HTR-8/SVneo (cell line): ENCODE measurements at regions not wholly inside any gene's neighbourhood (a gene's known extent, or its start where the extent isn't known, plus 50 kb on each side); places are given as distances from the start of the nearest gene placed in this dataset.

Experiments
- DNase-seq: peaks from one replicate; pipeline ENCODE4 v3.0.0; 2011; ENCODE audit warnings: low spot score, mixed read lengths; ENCODE audit not compliant: insufficient read length
- FAIRE-seq: peaks from 2 replicates; lab custom pipeline; 2011; peaks lifted over from hg19 to GRCh38; lab: Jason Lieb, UNC

- no peak for FAIRE-seq
- no peak for DNase-seq
Observed at GRCh38 chr6:25061289-25061936, 125.7 kb upstream of the RIPOR2 start.

GRCh38 chr6:25062070-25062811 lies 126.5 kb upstream of the RIPOR2 start:
- FAIRE-seq (no peak), DNase-seq (no peak)

GRCh38 chr6:25064006-25064405 lies 128.2 kb upstream of the RIPOR2 start:
- FAIRE-seq (no peak), DNase-seq (no peak)

GRCh38 chr6:25065666-25066065 lies 129.9 kb upstream of the RIPOR2 start:
- FAIRE-seq: no peak
- no peak for DNase-seq

DNA sequence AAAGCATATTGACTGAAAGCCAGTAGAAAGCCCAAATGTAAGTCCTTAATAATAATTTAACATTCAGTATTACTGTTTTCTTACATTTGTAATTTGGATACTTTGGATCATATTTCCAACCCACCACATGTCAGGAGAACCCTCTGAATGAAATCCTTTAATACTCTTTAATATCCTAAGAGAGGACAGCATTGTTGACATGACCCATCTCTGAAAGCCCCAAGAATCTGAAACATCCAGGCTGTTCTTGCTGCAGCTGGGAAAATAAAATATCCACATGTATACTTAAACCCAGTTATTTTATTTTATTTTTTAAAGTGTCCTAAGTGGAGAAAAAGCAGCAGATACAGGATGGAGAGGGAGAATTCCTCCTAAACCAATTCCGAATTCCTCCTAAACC lies 130.8 kb upstream of the RIPOR2 start:
- FAIRE-seq: no peak

DNA sequence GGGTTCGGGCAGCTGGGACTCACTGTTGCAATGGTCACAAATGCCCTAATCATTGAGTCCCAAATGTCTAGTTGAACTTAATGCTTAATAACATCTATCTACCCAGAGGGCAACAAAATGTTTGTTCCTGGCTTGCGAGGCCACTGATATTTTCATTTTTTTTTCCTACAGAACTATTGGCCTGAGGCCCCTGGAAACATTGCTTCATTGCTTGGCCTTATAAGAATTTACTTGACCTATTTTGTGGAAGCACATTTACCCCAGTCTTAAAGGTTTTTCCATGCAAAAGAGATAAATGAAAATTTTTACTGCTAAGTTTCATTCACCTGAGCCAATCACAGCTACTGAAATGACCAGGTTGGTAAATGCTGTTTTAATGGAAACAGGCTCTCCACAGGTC lies 133.1 kb upstream of the RIPOR2 start:
- no peak for DNase-seq
- no peak for FAIRE-seq

More for the DNA sequence above, 130.8 kb upstream of the RIPOR2 start:
- no peak for DNase-seq

DNA sequence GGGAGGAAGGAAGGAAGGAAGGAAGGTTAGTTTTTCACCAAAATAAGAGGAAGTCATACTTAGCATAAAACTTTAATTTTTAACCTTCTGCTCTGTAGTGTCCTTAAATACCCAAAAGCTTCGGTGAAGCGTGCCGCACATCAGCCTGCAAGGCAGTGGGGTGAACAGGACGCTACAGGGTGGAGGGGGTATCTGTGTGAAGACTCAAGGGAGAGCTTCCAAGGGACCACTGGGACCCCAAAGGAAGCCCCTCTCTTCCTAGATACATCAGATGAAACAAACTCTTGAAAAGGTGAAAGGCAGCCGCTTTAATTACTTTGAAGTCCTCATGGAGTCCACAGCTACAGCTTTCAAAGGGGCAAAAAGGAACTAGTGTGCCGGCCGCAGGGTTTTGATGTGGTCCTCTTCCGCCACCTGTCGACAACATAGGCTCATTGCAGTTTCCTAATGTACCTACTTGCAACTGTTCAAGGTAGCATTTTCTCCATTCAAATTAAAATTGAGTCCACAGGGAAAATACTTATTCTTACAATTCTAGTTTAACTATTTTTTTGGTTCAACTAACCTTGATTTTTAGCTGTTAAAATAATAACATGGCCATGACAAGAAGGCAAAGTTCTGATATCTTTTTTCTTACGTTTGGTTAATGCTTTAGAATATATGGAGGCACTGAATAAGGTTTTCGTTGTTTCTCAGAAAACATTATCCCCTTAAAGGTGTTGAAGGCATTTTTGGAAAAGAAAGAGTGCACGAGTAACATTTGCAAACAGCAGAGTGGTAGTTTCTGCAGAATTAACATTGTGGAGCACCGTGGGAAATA lies 135.0 kb upstream of the RIPOR2 start:
- DNase-seq (peak; percentile 69), FAIRE-seq (no peak)

DNA sequence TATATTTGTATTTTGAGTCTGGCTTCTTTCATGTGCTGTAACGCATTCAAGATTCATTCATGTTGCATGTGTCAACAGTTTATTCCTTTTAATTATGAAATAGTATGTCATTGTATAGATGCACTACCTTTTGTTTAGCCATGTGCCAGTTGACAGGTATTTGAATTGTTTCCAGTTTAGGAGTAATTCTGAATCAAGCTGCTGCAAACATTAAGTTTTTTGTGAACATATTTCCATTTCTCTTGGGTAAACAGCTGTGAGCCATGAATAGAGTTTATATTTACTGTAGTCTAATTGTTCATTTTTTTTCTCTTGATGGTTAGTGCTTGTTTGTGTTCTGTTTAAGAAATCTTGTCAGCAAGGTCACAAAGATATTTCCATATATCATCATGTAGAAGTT lies 142.4 kb upstream of the RIPOR2 start:
- FAIRE-seq (no peak), DNase-seq (no peak)

DNA sequence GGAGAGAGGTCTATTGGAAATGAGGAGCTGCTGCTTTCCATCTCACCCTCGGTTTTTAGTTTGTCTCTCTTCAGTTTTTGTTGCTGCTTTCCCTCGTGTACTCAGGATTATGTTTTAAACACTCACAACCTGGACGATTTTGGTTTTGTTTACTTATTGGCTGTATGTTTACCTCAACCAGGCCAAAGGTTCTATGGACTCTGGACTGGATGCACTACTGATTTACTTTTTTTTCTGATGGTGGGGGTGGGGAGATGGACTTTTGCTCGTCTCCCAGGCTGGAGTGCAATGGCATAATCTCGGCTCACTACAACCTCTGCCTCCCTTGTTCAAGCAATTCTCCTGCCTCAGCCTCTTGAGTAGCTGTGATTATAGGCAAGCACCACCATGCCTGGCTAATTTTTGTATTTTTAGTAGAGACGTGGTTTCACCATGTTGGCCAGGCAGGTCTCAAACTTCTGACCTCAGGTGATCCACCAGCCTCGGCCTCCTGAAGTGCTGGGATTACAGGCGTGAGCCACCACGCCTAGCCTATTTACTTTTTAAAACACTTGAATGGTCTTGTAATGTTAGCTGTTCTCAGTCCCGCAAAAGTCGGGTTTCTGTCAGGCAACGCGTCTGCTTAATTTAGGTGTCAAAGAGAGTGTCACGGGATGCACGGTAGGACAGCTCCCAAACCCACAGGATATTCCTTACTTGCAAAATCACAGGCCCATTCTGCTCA lies 148.2 kb upstream of the RIPOR2 start:
- DNase-seq (no peak), FAIRE-seq (no peak)

DNA sequence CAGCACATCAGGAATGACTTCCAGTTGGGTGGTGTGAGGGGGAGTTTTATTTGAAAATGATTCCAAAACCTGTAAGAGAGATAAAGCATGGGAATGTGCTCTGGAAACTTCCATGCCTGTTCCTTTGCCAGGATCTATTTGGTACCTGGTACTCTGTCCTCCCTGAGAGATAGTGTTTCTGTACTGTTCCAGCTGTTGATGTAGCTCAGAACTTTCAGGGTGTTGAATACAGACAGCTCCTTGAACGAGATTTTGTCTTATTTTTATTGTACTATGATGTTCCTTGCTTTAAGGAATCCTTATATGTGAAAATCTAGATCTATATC lies 148.7 kb upstream of the RIPOR2 start:
- no peak for FAIRE-seq
- no peak for DNase-seq

GRCh38 chr6:25085756-25086155 lies 150.0 kb upstream of the RIPOR2 start:
- no peak for DNase-seq
- FAIRE-seq: no peak

DNA sequence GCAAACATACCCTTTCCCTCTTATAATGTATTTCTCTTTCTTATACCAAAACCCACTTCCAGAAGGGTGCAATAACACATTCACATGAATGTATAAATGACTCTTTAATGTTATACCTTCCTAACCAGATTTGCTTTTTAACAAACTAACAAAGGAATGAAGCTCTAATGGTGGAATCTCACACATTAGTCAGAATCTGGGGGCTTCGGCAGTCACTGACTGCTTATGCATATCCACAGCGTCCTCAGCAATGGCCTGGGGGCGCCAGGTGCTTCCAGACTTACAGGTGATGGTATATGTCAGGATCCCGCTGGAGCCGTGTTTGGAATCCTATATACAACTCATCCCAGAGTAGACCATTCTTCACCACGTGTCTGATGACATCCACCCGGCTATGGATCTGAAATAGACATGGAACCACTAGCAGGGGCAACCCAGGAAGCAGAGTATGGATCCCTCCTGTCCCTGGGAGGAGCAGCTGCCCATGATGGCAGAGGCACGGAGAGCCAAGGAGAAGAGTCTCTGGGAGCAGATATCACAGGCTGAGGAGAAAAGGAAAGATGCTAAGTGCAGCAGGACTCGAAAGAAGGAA lies 150.8 kb upstream of the RIPOR2 start:
- DNase-seq (no peak), FAIRE-seq (no peak)

GRCh38 chr6:25088513-25088912 lies 152.8 kb upstream of the RIPOR2 start:
- DNase-seq (peak; percentile 27), FAIRE-seq (peak; percentile 26)

DNA sequence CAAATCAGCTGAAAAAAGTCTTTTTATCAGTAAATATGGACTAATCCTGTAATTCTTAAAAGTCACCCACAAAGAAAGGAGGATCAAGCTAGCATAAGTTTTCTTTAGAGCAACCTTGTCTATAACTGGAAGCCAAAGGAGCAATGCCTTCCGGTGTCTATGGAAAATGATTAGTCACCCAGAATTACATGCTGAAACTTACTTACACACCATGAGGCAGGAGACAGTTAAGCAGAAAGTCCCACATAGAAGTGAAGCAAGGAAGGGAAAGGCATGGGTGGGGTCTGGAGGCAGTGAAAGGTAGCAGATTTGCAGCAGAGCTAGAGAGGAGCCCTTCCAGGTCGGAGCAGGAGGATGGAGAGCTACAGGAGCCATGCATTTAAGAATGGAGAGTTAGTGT lies 153.7 kb upstream of the RIPOR2 start:
- DNase-seq (no peak), FAIRE-seq (no peak)

- FAIRE-seq (no peak), DNase-seq (no peak)
Observed at GRCh38 chr6:25094726-25095125, 159.0 kb upstream of the RIPOR2 start.

DNA sequence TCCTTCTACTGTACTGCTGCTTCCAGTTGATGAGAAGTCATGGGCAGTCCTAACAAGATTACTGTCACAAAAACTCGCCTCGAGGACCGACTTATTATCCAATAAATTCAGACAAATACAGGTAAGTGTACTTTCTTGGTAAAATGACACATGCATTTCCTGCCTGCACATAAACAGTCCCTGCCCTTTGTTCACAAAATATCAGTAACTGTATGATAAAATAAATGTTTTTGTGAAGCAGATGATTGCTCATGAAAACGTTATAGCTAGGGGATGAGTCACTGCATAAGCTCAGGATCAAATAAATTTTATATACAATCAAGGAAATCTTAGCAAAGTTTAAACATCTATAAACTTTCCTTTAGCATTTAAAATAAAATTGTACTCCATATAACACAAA lies 164.5 kb upstream of the RIPOR2 start:
- FAIRE-seq: no peak

GRCh38 chr6:25103603-25104002 lies 167.8 kb upstream of the RIPOR2 start:
- FAIRE-seq (peak; percentile 40), DNase-seq (no peak)

More for the DNA sequence above, 164.5 kb upstream of the RIPOR2 start:
- no peak for DNase-seq

DNA sequence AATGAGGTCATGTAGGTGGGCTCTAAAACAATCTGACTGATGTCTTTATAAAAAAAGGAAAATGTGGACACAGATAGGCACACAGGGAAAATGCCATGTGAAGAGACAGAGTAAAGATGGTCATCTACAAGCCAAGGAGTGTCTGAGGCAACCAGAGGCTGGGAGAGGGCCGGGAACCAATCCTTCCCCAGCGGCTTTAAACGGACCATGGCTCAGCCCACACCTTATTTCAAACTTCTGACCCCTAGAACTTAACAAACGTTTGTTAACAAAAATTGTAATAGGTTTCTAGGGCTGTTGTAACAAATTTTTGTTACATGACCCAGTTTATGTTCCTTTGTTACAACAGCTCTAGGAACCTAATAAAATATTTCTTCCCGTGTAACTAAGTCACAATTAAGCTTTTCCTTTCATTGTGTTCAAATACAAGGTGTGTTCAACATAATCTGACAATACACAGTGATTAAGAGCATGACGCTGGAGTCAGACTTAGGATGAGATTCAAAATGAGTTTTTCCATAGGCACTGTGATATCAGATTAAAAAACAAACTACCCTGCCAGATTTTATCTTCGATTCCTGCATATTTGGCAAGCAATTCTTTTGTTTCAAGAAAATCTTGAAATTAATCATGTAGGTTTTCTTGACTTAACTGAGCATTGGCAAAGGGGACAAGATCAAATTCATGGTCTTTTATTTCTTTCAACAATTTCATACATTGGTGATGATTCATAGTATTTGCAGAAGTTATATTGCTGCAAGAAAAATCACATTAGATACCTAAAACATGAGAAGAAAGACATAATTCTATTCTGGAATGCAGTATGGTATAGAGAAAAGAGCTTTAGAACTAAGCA lies 169.5 kb upstream of the RIPOR2 start:
- FAIRE-seq (no peak), DNase-seq (no peak)

DNA sequence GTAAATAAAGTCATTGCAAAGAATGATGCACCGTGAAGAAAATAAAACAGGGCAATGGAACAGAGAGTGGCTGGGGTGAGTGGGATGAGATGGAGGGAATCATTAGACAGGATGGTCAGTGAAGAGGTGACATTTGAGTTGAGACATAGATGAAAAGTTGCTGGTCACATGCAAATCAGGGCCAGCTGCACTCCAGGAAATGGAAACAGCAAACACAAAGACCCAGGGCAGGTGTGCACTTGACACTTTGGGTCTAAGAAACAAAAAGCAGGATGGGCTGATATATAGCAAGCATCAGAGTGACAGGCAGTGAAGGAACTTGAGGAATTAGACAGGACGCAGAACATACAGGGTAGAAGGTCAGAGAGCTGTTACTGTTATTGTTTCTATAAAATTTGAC lies 171.5 kb upstream of the RIPOR2 start:
- DNase-seq: no peak
- FAIRE-seq: no peak
